Choroid plexus epithelial cell (primary cell): ENCODE measurements at regions not wholly inside any gene's neighbourhood (a gene's known extent, or its start where the extent isn't known, plus 50 kb on each side); places are given as distances from the start of the nearest gene placed in this dataset.
"Not testable (repeated sequence)": the region's sequence is repeated elsewhere in the genome, so short reads cannot be mapped to it uniquely, and the experiment has no call there.

ENCODE experiments used
- DNase-seq: peaks from one replicate; pipeline ENCODE4 v3.0.0-alpha.2; 2010; ENCODE audit warnings: low read depth
- H3K4me3 ChIP-seq: 2 replicates; pipeline ENCODE4 v1.5.1; 2011; ENCODE audit warnings: low read depth, mild to moderate bottlenecking, control low read depth, low read length, moderate library complexity
- TF ChIP-seq, protein P1 (sequence below): conservative IDR thresholded peaks from 2 replicates; pipeline ENCODE4 v1.5.1; 2011; ENCODE audit warnings: low read depth, mild to moderate bottlenecking, control low read depth, inconsistent platforms, low read length, moderate library complexity

GRCh38 chr13:22926748-22927400 is 253.9 kb upstream of the SGCG start:
- TF ChIP-seq, protein P1, sequence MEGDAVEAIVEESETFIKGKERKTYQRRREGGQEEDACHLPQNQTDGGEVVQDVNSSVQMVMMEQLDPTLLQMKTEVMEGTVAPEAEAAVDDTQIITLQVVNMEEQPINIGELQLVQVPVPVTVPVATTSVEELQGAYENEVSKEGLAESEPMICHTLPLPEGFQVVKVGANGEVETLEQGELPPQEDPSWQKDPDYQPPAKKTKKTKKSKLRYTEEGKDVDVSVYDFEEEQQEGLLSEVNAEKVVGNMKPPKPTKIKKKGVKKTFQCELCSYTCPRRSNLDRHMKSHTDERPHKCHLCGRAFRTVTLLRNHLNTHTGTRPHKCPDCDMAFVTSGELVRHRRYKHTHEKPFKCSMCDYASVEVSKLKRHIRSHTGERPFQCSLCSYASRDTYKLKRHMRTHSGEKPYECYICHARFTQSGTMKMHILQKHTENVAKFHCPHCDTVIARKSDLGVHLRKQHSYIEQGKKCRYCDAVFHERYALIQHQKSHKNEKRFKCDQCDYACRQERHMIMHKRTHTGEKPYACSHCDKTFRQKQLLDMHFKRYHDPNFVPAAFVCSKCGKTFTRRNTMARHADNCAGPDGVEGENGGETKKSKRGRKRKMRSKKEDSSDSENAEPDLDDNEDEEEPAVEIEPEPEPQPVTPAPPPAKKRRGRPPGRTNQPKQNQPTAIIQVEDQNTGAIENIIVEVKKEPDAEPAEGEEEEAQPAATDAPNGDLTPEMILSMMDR = no peak
- no peak for DNase-seq
- H3K4me3 ChIP-seq = no peak overlapping the region

DNA sequence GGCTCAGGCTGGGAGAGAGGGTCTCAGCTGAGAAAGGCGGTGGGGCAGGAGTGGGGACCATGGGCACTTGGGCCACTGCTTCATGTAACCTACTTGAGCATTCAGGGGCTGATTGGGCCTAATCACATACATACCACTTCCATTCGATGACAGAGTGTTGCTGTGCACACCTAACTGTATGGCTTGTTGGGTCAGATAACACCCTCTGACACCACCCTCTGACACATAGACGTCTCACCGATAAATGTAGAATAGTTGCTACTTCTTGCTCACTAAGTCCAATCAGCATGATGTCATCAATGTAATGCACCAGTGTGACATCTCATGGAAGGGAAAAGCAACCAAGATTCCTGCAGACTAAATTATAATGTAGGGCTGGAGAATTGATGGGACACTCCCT is 252.9 kb upstream of the SGCG start:
- not testable (repeated sequence) for DNase-seq

DNA sequence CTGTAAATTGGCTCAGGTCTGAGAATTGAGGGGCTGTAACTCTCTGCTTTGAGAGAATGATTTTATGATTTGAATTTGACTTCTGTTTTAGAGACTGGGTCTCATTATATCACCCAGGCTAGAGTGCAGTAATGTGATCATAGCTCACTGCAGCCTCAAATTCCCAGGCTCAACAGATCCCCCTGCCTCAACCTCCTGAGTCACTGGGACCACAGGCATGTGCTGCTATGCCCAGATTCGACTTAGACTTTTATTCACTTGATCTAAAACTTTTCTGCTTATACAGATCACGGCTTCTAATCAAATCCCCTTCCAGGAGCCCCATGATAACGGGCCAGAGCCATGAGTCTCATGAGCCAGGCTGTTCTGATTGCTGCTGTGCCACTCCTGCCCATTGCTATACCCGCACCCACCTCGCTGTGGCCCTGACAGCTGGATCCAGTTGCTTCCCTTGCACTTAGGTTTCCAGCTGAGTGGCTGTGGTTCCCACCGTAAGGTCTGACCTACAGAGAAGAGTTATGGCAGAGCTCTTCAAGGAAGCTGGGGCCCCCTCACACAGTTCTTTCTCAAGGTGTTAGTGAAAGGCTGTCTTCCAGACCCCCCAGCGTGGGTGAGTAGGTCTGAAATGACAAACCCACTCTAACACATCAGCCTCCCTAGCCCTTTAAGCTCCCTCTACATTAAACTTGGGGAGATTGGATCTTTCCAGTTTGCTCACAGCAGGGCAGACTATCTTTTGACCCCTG is 251.2 kb upstream of the SGCG start:
- TF ChIP-seq, protein P1 = no peak
- no peak overlapping the region for H3K4me3 ChIP-seq
- DNase-seq = no peak

More for the DNA sequence above, 252.9 kb upstream of the SGCG start:
- H3K4me3 ChIP-seq = not testable (repeated sequence)

GRCh38 chr13:22931576-22931975 is 249.2 kb upstream of the SGCG start:
- no peak overlapping the region for H3K4me3 ChIP-seq
- TF ChIP-seq, protein P1 = no peak
- DNase-seq = no peak

GRCh38 chr13:22932632-22933412 is 248.0 kb upstream of the SGCG start:
- not testable (repeated sequence) for H3K4me3 ChIP-seq, DNase-seq

GRCh38 chr13:22933571-22934181 is 247.1 kb upstream of the SGCG start:
- no peak for DNase-seq
- no peak overlapping the region for H3K4me3 ChIP-seq
- TF ChIP-seq, protein P1 = no peak

GRCh38 chr13:22934744-22935523 is 245.8 kb upstream of the SGCG start:
- DNase-seq = no peak
- no peak overlapping the region for H3K4me3 ChIP-seq
- TF ChIP-seq, protein P1 = no peak
